ENCODE measurements at regions not wholly inside any gene's neighbourhood (a gene's known extent, or its start where the extent isn't known, plus 50 kb on each side); places are given as distances from the start of the nearest gene placed in this dataset.
"Not testable (repeated sequence)": the region's sequence is repeated elsewhere in the genome, so short reads cannot be mapped to it uniquely, and the experiment has no call there.

DNA sequence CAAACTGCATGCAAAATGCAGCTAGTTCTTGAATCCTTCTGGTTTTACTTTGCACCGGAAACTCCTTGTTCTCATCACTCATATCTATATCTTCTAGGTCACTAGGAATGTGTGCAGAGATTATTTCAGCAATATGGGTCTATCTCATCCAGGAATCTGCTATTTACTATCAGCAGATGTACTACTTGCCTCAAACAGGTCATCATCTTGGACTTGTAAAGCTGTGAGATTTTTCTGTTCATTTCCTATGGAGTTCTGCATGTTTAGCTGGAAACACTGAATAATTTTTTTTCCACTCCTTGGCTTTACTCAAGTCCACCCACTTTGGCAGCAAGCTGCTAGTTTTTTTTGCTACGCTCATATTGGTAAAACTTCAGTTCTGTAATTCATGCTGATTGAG lies 334.8 kb downstream of the RPIA start:
- not testable (repeated sequence) for DNase-seq

DNA sequence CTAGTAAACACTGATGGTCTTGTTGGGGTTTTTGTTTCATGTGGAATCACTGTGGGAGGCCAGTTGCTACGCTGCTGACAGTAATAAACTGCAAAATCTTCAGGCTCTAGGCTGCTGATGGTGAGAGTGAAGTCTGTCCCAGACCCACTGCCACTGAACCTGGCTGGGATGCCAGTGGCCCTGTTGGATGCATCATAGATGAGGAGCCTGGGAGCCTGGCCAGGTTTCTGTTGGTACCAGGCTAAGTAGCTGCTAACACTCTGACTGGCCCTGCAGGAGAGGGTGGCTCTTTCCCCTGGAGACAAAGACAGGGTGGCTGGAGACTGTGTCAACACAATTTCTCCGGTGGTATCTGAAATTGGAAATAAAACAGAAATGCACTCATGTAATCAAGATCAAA lies 335.6 kb downstream of the RPIA start:
- not testable (repeated sequence) for DNase-seq

DNA sequence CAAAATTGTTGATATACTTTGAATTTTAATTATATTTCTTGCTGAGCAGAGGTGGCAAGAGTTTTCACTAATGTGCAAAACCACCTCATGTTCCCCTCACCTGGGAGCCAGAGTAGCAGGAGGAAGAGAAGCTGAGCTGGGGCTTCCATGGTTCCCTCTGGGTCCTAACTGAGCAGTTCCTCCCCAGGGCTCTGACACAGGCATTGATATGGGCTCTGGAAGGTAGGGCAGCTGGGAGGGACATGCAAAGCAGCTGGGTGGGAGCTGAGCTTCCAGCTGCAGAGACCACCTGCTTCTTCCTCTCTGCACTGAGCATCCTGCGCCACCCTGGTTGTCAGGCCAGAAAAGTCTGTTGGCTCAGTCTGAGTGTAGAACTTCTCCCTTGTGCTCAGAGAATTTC lies 336.1 kb downstream of the RPIA start:
- DNase-seq, result not testable (repeated sequence)

DNA sequence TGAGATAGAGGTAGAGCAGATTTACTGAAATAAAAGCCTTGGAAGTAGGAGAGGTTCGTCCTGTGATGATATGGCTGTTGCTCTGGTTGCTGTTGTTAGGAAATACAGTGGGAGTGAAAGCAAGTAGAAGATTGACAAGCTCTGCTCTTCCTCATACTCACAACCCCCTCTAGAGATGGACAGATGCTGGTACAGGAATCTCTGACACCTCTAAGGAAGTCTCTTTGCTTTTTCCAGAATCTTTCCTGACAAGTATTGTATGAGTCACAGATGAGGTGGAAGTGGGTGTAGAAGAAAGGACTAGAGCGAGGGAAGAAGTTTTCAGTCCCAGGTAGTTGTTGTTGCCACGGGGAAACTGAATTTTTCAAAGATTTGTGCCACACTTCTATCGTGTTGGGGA lies 337.8 kb downstream of the RPIA start:
- not testable (repeated sequence) for DNase-seq

GRCh38 chr2:89048138-89049066 lies 356.9 kb downstream of the RPIA start:
- DNase-seq, result not testable (repeated sequence)

DNA sequence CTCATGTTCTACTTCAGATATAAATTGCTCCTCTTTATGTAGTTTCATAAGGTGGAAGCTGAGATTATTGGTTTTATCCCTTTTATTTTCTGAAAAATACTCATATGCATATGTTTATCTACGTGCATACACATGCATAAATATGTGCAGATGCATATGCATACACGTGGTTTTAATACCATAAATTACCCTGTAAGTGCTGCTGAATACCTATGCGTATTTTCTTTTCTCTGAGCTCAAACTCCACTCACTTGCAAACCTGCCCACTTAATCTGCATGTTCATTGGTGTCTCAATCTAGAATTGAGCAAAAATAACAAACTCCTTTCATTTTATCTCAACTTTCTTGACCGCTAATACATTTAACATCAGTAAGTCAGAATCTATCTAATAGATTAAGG lies 367.1 kb downstream of the RPIA start:
- not testable (repeated sequence) for DNase-seq

GRCh38 chr2:89061174-89061573 lies 369.7 kb downstream of the RPIA start:
- not testable (repeated sequence) for DNase-seq

DNA sequence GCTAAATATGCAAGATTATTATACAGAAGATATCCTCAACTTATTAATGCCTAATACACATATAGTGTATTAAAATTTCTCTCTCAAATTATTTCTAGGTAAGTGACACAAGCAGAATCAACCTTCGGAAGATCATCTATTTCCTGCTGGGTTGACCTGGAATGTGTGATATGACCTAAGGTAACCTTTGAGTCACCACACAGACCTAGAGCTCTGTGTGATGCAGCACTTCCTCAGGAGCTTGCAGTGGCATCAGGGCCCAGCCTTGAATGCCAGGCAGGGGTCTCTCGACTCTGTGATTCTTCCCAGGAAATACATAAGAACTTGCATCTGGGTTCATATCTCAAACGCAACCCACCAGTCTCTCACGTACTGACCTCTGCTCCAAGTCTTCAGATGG lies 385.3 kb downstream of the RPIA start:
- not testable (repeated sequence) for DNase-seq

DNA sequence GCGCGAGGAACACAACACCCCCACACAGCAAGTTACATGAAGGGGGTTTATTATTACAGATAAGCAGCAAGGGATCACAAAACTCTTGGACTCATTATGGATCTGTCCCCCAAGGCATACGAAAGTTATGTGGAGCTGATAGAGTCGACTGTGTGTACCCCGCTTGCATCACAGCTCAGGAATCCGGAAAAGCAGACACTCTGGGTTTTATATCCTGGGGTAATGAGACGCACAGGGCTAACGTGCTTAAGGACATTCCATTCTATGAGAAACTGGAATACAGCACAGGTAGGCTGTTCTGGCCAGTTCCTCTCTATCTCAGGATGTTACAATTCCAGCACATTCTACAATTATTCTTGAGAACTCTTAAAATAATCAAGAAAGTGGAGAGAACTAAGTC lies 401.4 kb downstream of the RPIA start:
- DNase-seq, result not testable (repeated sequence)

- not testable (repeated sequence) for DNase-seq
Observed at GRCh38 chr2:89095060-89095459, 403.6 kb downstream of the RPIA start.

GRCh38 chr2:89102587-89102986 lies 411.1 kb downstream of the RPIA start:
- not testable (repeated sequence) for DNase-seq

- DNase-seq, result not testable (repeated sequence)
Observed at GRCh38 chr2:89106369-89107019, 415.0 kb downstream of the RPIA start.

GRCh38 chr2:89112434-89112833 lies 421.0 kb downstream of the RPIA start:
- DNase-seq, result not testable (repeated sequence)

DNA sequence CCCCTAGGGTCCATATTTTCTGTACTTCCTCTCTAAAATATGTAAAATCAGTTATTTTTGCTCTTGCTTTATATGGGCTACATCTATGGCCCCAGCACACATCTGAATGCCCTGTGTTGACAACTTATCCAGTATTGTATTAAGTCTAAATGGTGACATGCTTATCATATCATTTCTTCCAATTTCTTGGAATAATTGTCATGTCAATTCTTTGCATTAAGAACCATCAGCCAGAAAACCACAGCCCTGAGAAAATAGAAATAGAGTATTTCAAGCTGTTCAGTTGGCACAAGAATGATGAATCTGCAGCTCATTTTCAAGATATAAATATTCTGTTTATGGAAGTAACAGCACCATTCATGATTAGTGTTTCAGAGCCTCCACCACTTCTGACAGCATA lies 421.8 kb downstream of the RPIA start:
- DNase-seq, result not testable (repeated sequence)

DNA sequence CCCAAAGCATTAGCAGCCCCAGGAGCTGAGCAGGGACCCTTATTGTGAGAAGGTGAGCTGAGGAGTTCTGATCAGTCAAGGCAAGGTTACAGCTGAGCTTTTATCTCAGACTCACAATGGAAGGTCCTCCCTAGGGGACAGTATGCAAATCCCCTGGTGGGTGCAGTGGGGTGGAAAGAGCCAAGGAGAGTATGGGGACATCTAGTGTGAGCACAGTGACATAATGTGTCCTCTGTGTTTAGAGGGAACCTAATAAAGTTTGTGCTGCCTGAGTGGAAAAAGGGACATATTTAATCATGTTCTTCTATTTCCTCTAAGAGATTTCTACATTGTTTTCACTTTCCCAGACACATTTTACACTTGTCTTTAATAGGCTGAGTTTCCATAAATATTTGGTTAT lies 438.0 kb downstream of the RPIA start:
- DNase-seq, result not testable (repeated sequence)

- not testable (repeated sequence) for DNase-seq
Observed at GRCh38 chr2:89130665-89131308, 439.3 kb downstream of the RPIA start.

DNA sequence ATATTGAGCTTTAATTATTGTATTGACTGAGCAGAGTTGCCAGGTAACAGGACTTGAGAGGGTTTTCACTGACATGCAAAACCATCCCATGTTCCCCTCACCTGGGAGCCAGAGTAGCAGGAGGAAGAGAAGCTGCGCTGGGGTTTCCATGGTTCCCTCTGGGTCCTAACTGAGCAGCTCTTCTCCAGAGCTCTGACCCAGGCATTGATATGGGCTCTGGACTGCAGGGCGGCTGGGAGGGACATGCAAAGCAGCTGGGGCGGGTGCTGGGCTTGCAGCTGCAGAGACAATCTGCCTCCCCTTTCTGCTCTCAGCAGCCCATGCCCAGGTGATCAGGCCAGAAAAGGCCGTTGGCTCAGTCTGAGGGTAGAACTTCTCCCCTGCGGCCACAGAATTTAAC lies 451.5 kb downstream of the RPIA start:
- not testable (repeated sequence) for DNase-seq

GRCh38 chr2:89145342-89145741 lies 453.9 kb downstream of the RPIA start:
- not testable (repeated sequence) for DNase-seq

- DNase-seq, result not testable (repeated sequence)
Observed at GRCh38 chr2:89148256-89148655, 456.8 kb downstream of the RPIA start.

GRCh38 chr2:89151699-89152098 lies 460.2 kb downstream of the RPIA start:
- not testable (repeated sequence) for DNase-seq

DNA sequence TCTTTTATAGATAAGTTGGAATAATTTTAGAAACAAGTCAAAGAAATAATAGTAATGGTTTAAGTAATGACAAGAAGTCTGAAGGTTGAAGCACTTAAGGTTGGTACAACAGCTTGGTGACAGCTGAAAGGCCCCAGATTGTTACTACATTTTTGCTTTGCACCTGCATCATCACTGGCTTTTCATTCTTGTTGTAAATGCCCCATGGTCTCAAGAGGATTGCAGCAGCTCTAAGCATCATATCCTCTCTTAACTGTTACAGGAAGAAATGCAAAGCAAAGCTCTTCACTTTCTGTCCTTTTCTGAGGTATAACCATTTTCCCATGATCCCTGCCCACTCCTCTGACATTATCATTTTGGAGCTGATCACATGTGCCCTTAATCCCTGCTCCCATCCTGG lies 461.0 kb downstream of the RPIA start:
- not testable (repeated sequence) for DNase-seq

DNA sequence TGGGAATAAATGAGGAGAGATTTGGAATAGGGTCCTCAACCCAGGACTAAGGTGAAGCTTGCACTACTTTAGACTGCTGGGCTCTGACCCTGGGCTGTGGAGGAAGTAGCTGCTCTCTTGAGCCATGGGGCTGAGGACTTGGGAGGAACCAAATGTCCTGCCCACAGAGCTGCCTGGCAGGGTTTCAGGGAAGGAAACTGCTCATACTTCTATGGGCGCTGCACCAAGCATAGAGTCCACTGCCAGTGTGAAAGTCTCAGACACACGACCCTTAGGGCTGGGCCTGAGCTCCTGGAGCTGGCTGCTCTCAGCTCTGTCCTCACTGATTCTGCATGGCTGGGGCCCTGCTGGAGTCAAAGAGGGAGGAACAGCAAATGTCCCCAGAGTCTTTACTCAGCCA lies 461.7 kb downstream of the RPIA start:
- not testable (repeated sequence) for DNase-seq

- not testable (repeated sequence) for DNase-seq
Observed at GRCh38 chr2:89154247-89154682, 462.8 kb downstream of the RPIA start.
